ENCODE measurements at regions not wholly inside any gene's neighbourhood (a gene's known extent, or its start where the extent isn't known, plus 50 kb on each side); places are given as distances from the start of the nearest gene placed in this dataset.
"Not testable (repeated sequence)": the region's sequence is repeated elsewhere in the genome, so short reads cannot be mapped to it uniquely, and the experiment has no call there.

GRCh38 chr3:139116631-139117030 is 71.9 kb upstream of the PRR23C start:
- not testable (repeated sequence) for DNase-seq

- DNase-seq: no peak
Measured at GRCh38 chr3:139117136-139117675, 72.5 kb upstream of the PRR23C start.

- DNase-seq: no peak
Measured at GRCh38 chr3:139117883-139118760, 73.4 kb upstream of the PRR23C start.

- DNase-seq: no peak
Measured at GRCh38 chr3:139118835-139119234, 74.1 kb upstream of the PRR23C start.

GRCh38 chr3:139119331-139120025 is 74.8 kb upstream of the PRR23C start:
- no peak for DNase-seq

GRCh38 chr3:139120086-139121056 is 75.7 kb upstream of the PRR23C start:
- no peak for DNase-seq

- DNase-seq: no peak
Measured at GRCh38 chr3:139121513-139122220, 77.0 kb upstream of the PRR23C start.

- DNase-seq: no peak
Measured at GRCh38 chr3:139122221-139122581, 77.5 kb upstream of the PRR23C start.

- DNase-seq: no peak
Measured at GRCh38 chr3:139122612-139123011, 77.9 kb upstream of the PRR23C start.

- no peak for DNase-seq
Measured at GRCh38 chr3:139123377-139124095, 78.8 kb upstream of the PRR23C start.

GRCh38 chr3:139124197-139124596 is 79.5 kb upstream of the PRR23C start:
- DNase-seq: no peak

GRCh38 chr3:139127101-139127500 is 82.4 kb upstream of the PRR23C start:
- DNase-seq: no peak

GRCh38 chr3:139127629-139128028 is 82.9 kb upstream of the PRR23C start:
- not testable (repeated sequence) for DNase-seq

- DNase-seq: no peak
Measured at GRCh38 chr3:139128803-139129202, 84.1 kb upstream of the PRR23C start.

GRCh38 chr3:139129892-139130291 is 85.2 kb upstream of the PRR23C start:
- DNase-seq: no peak

GRCh38 chr3:139130390-139131140 is 85.9 kb upstream of the PRR23C start:
- no peak for DNase-seq

GRCh38 chr3:139131951-139132350 is 87.3 kb upstream of the PRR23C start:
- DNase-seq: no peak

- no peak for DNase-seq
Measured at GRCh38 chr3:139132976-139133375, 88.3 kb upstream of the PRR23C start.

- no peak for DNase-seq
Measured at GRCh38 chr3:139134678-139135372, 90.1 kb upstream of the PRR23C start.

- no peak for DNase-seq
Measured at GRCh38 chr3:139135657-139136056, 91.0 kb upstream of the PRR23C start.
